Glomerular visceral epithelial cell (primary cell): ENCODE measurements at regions not wholly inside any gene's neighbourhood (a gene's known extent, or its start where the extent isn't known, plus 50 kb on each side); places are given as distances from the start of the nearest gene placed in this dataset.
"Not testable (repeated sequence)": the region's sequence is repeated elsewhere in the genome, so short reads cannot be mapped to it uniquely, and the experiment has no call there.

Source experiments
- DNase-seq: peaks from one replicate; pipeline ENCODE4 v3.0.0-alpha.2; 2016; ENCODE audit errors: extremely low spot score

DNA sequence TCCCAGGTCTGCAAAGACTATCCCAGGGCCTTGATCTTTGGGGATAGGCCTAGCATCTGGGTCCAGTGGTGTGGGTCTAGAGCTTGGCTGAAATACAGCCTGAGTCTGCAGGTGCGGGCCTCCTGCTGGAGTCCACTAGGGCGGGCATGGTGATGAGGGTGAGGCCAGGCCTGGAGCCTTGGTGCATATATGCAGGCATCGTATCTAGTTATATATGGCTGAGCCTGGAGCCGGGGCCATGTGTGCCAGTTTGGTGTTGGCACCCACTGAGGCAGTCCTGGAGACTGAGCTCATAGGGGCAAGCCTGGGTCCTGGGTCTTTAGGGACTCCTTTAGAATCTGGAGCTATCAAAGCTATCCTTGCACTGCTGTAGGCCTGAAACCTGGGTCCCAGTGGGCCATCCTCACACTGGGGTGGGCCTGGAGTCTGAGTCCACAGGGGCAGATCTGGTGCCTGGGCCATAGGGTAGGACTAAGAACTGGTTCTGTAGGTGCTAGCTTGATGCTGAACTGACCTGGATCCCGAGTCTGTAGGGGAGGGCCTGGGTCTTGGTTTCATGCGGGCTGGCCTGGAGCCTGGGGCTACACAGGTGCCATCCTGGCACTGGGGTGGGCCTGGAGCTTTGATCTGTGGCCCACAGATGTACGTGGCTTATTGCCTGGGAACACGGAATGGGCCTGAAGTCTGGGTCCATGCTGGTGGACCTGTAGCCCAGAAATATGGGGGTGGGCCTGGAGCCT lies 346.5 kb upstream of the MEF2C start:
- no peak for DNase-seq

DNA sequence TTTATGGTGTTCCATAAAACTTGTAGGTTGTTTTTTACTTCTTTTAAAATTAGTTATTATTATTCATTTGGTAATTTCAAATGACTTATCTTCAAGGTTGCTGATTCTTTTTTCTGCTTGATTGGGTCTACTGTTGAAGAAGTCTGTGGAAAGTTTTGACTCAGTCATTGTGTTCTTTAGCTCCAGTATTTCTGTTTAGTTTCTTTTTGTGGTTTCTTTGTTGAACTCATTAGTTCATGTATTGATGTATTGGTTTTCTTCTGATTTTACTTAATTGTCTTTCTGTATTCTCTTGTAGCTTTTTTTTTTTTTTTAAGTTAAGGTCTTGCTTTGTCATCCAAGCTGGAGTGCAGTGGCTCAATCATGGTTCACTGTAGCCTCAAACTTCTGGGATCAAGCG lies 345.4 kb upstream of the MEF2C start:
- DNase-seq: no peak

DNA sequence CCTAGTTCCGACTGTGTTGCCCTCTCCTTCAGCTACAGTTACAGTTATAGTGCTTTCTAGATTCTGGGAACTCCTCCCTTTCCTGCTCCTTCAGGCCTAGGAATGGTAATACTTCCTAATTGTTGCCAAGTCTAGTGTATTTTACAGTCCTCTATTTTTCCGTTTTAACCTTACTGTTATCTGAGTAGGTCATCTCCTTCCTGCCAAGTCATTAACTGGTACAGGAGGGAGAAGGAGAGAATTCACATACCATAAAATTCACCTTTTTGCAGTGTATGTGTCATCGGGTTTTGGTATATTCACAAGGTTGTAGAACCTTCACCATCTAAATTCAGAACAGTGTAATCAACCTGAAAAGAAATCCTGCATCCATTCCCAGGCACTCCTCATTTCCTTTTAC lies 335.4 kb upstream of the MEF2C start:
- no peak for DNase-seq

DNA sequence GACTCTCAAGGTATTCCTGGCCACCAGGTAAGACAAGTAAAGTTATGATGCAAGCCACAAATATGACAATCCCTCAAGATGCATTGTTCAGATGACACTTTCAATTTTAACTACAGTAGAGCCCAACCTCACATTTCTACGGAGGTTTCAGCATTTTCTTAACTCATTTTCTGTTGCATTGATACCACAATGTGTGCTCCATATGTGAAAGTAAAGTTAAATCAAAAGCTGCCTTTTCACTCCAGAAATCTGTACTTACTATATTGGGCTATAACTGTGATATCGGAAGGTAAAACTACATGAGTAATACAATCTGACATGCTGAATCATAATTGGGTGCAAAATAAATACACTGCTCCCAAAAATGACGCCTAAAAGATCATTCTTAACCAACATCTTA lies 333.6 kb upstream of the MEF2C start:
- DNase-seq: no peak

DNA sequence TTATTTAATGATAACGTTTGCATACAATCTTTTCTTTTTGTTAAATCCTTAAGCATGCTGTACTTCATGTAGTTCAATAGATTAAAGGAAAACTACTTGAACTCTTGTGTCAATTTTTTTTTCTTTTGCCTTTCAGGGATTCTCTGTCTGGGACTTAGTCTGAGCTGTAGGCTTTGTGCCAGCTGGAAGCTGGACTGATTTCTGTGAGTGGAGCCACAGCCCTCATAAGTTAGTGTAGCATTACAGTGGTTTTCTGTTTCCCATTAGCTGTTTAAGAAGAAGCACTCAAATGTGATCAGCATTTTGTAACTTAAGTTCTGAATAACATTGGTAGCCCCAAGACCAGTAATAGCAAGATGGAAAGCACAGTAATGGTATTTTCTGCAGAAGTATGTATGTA lies 330.6 kb upstream of the MEF2C start:
- DNase-seq: peak; percentile 57

DNA sequence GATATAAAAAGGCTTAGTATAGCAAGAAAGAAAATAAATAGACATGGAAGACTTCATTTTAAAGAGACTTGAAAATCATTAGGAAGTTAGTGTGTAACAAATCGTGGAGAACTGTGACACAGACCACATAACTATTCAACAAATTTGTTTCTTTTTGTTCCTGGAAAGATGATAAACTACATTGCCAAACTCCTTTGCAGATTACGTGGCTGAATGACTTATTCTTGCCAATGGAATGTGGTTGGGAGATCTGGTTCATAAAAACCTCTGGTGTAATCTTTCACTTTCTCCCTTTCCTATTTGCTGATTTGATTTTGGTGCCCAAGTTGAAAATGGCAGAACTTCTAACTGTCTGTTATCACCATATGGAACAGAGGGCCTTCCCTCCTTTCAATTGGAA lies 328.9 kb upstream of the MEF2C start:
- DNase-seq: peak; percentile 50

- DNase-seq: no peak
Measured at GRCh38 chr5:89208811-89209210, 325.8 kb upstream of the MEF2C start.

- DNase-seq: no peak
Measured at GRCh38 chr5:89208392-89208791, 325.4 kb upstream of the MEF2C start.

DNA sequence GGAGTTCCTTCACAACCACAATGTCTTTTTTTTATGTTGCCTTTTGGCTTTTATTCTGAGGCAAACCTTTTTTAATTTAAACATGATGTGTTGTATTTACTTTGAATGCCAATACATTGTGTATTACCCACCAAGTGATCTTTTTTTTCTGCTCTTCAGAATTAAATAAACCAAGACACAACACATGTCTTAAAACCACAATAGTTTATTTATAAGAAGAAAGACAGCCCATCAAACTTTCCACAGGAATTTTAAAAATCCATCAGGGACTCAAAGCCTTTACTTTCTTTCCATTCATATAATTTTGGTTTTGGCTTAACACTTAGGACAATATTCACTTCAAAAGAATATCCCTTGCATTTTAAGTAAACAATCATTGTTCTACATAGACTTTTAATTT lies 321.8 kb upstream of the MEF2C start:
- no peak for DNase-seq

DNA sequence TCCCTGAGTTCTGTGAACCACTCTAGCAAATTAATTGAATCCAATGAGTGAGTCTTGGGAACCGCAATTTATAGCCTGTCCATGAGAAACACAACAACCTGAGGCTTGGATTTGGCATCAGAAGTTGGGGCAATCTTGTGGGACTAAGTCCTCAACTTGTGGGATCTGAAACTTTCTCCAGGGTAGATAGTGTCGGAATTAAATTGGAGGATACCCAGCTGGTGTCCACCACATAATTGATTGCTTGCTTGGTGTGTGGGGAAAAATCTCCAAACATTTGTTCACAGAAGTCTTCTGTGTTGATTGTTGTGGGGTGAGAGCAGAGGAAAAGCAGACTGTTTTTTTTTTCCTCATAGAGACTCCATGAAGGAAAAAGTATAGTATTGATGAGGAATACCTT lies 320.6 kb upstream of the MEF2C start:
- DNase-seq: no peak

- DNase-seq: no peak
Measured at GRCh38 chr5:89200899-89201298, 317.9 kb upstream of the MEF2C start.

DNA sequence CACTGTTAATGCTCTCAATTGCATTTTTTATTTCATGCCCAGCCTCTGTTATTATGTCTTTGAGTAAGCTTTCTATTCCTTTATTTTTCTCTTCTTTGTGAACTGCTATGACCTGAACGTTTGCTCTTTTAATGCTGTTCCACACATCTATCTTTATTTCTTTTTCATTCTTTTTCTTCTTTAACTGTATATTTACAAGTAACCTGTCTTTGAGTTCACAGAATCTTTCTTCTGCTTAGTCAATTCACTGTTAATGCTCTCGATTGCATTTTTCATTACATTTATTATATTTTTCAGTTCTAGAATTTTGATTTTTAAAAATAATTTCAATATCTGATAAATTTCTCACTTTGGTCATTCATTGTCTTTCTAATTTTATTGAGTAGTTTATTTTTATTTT lies 316.3 kb upstream of the MEF2C start:
- DNase-seq: no peak

DNA sequence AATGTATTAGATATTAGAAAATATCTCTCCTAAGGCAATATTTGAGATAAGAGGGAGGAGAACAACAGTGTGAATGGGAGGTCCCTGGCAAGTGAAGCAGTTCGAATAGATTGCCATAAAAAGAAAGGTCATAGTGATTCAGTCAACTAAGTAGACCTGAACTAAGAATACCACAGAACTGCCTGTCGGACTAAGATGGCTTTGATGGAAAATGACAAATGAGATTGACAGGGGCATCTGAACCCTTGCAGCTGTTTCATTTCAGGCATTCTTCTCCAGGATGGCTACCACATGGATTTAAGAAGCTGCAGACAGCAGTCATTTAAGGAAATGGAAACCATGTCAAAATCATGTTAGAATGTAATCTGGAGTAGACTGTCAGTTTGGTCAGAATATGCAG lies 308.4 kb upstream of the MEF2C start:
- no peak for DNase-seq

- no peak for DNase-seq
Measured at GRCh38 chr5:89190515-89191265, 307.7 kb upstream of the MEF2C start.

DNA sequence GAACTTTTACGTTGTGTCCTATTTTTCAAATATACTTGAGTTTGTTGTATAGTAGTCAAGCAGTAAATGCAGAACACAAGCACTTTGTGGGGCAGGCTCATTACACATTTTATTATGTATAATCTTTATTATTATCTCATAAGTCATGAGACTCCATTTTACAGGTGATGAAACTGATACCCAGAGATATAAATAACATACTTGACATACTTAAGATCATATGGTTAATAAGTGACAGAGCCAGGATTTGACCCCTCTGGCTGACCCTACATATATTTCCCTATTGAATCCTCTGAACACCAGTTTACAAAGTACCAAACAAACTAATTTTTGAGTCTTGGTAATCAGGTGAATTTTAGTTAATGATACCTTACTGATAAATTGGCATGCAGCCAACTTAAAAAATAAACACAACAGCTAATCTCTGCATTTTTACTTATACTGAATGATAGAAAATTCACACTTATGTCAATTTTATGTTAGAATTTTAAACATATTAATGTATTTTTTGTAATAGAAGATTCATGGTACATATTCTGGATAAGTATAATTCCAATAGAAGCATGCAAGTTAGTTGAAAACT lies 305.0 kb upstream of the MEF2C start:
- no peak for DNase-seq

DNA sequence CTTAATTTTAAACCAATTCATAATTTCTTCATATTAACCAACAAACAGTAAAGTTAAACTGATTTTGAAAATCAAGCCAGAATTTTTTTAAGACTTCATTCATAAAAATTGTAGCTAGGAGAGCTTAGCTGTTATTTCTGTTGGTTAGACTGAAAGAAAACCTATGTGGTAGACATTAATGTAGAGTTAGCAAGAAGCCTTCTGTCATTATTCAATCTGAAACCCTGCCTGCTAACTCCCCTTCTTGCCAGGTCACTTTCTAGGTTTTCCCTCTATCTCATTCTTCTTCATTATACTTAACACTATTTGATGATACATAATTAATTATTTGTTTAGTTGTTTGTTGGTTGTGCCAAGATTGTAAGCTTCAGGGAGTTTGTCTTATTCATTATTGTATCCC lies 304.3 kb upstream of the MEF2C start:
- DNase-seq: no peak

GRCh38 chr5:89181546-89181945 lies 298.6 kb upstream of the MEF2C start:
- DNase-seq: no peak

- DNase-seq: no peak
Measured at GRCh38 chr5:89179731-89180130, 296.7 kb upstream of the MEF2C start.

DNA sequence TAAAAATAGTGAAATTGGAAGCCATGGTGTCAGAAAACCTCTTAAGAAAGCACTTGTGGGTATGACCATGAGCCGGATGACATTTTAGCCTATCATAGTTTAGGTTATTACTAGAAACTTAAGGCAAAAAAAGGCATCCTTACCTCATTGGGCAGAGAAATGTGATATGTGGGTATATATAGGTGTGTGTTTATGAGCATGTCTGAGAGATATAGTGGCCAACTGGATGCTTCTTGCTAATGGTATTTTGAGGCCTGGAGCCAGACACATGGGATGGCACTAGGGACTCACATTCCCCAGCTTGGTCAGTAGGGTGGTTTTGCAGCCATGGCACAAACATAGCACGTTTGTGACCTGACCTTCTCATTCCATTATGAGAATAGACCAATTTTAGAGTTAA lies 295.6 kb upstream of the MEF2C start:
- no peak for DNase-seq

DNA sequence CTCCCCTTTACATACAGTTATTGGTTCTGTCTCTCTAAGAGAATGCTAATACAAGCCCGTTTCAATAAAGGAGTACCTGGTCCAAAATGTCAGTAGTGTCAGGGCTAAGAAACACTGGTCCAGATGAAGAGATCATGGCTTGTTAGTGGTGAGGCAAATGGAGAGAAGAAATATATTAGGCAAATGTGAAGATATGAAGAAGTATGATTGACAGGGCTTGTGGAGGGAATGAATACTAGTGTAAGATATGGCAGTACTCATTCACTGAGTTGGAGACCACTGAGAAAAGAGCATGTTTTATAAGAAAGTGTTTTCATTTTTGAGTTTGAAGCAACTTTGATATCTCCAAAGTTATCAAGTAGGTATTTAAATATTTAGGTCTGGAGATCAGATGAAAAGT lies 290.5 kb upstream of the MEF2C start:
- DNase-seq: no peak

- no peak for DNase-seq
Measured at GRCh38 chr5:89168766-89169165, 285.8 kb upstream of the MEF2C start.

GRCh38 chr5:89164703-89165102 lies 281.7 kb upstream of the MEF2C start:
- DNase-seq: not testable (repeated sequence)

DNA sequence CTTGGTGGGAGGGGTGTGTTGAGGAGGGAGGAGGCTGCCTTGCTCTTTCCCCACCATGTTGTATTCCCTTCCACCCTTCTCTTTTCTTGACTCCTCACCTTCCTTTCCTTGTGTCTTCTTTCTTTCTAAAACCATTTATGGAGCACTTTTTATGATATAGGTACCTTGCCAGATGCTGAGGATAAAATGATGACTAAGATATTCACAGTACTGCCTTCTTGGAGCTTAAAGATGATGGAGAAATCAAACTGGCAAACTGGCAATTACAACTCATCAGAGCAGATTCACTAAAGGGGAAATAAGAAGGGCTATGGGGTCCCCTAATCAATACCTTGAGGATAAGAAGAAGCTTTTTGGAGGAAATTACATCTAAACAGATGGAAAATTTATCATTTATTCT lies 273.2 kb upstream of the MEF2C start:
- DNase-seq: no peak
